Esophagus squamous epithelium (tissue), 5 donors: ENCODE measurements at regions not wholly inside any gene's neighbourhood (a gene's known extent, or its start where the extent isn't known, plus 50 kb on each side); places are given as distances from the start of the nearest gene placed in this dataset.

ENCODE experiments used
- DNase-seq: peaks from one replicate; lab custom pipeline; 2025; lab: John Stamatoyannopoulos, UW
- H3K27ac ChIP-seq, 4 donors: fragments of 200-600 bp; sonication (generic); one replicate each; pipeline ENCODE4 v1.5.1; 2016 to 2019; ENCODE audit warnings: mild to moderate bottlenecking in 1 of 4
- H3K27me3 ChIP-seq, 4 donors: fragments of 200-600 bp; sonication (generic); 1 replicate in 3 of 4; 2 replicates in 1 of 4; pipeline versions ENCODE4 v1.5.1 to v1.6.0; 2017 to 2021; ENCODE audit warnings: antibody characterized with exemption in 1 of 4
- H3K36me3 ChIP-seq, 3 donors: fragments of 200-600 bp; sonication (generic); one replicate each; pipeline ENCODE4 v1.5.1; 2016 to 2019
- H3K4me1 ChIP-seq, 3 donors: fragments of 200-600 bp; sonication (generic); one replicate each; pipeline ENCODE4 v1.5.1; 2017 to 2019
- H3K4me3 ChIP-seq, 4 donors: fragments of 200-600 bp; sonication (generic); 1 replicate in 3 of 4; 2 replicates in 1 of 4; pipeline ENCODE4 v1.5.1; 2016 to 2019; ENCODE audit warnings: mild to moderate bottlenecking in 2 of 4, moderate library complexity in 1 of 4
- H3K9me3 ChIP-seq, 3 donors: fragments of 200-600 bp; sonication (generic); one replicate each; pipeline ENCODE4 v1.5.1; 2016 to 2019
- CTCF ChIP-seq, 6 experiments: fragments of 450-650 bp in 4 of 6; fragments of 200-600 bp in 2 of 6; sonication (generic) in 2 of 6; IDR thresholded peaks; one replicate each; pipeline ENCODE4 v1.5.1; 2016 to 2019; ENCODE audit warnings: antibody characterized with exemption in 6 of 6, mild to moderate bottlenecking in 4 of 6, moderate library complexity in 4 of 6
- POLR2A ChIP-seq, 4 donors: fragments of 450-650 bp; IDR thresholded peaks; one replicate each; pipeline ENCODE4 v1.6.1; 2017; ENCODE audit warnings: antibody characterized with exemption in 4 of 4, mild to moderate bottlenecking in 4 of 4, moderate library complexity in 3 of 4
- WGBS, 2 donors: methylation state at CpG; one replicate each; pipeline ENCODE4 v1.1.5; 2018; 5-methylcytosine and 5-hydroxymethylcytosine counted together
- intact Hi-C: fragments of 100-400 bp; cut with DNase I; formaldehyde crosslinking; loops from one replicate; pipeline ENCODE4 v1.15.0; 2022
- donor health status: DM: yes; HTN: yes; CAD: no.

GRCh38 chr7:17685141-17685540 is 255.2 kb downstream of the SNX13 start:
- intact Hi-C loops: no loop called here
- 75 to 93% methylated on average over 5 of the region's 5 CpGs for WGBS, 2 donors

GRCh38 chr7:17687361-17687760 is 252.9 kb downstream of the SNX13 start:
- 82 to 86% methylated on average over 2 of the region's 2 CpGs for WGBS, 2 donors

More at GRCh38 chr7:17685141-17685540, 255.2 kb downstream of the SNX13 start:
- DNase-seq: no peak
- peaks cover 3 to 15% (median 12%) of the 10 kb centered on the region in 3 donors for H3K4me1 ChIP-seq
- no peaks in the 10 kb centered on the region for H3K27me3 ChIP-seq
- H3K4me3 ChIP-seq: no peak overlapping the region
- H3K9me3 ChIP-seq: no peaks in the 10 kb centered on the region
- TF ChIP-seq POLR2A (IDR thresholded peaks at IDR 0.05) (no peak), CTCF (IDR thresholded peaks at IDR 0.05) (no peak)
- H3K36me3 ChIP-seq: no peaks in the 10 kb centered on the region
- H3K27ac ChIP-seq: no peak overlapping the region

GRCh38 chr7:17689361-17689902 is 250.9 kb downstream of the SNX13 start:
- DNase-seq: no peak
- H3K9me3 ChIP-seq: no peaks in the 10 kb centered on the region
- no peaks in the 10 kb centered on the region for H3K36me3 ChIP-seq
- no peak overlapping the region for H3K4me3 ChIP-seq
- H3K27ac ChIP-seq: no peak overlapping the region
- no peak for TF ChIP-seq CTCF (IDR thresholded peaks at IDR 0.05)
- TF ChIP-seq POLR2A (IDR thresholded peaks at IDR 0.05): no peak
- no peaks in the 10 kb centered on the region for H3K27me3 ChIP-seq
- WGBS, 2 donors: 49 to 53% methylated on average over 5 of the region's 5 CpGs
- intact Hi-C loops: no loop called here
- no peaks in the 10 kb centered on the region for H3K4me1 ChIP-seq

More at GRCh38 chr7:17687361-17687760, 252.9 kb downstream of the SNX13 start:
- H3K27ac ChIP-seq: no peak overlapping the region
- no peak for DNase-seq
- H3K4me1 ChIP-seq: peaks cover 0 to 6% (median 0%) of the 10 kb centered on the region in 3 donors
- intact Hi-C loops: no loop called here
- no peak for TF ChIP-seq CTCF (IDR thresholded peaks at IDR 0.05)
- TF ChIP-seq POLR2A (IDR thresholded peaks at IDR 0.05): no peak
- H3K27me3 ChIP-seq: no peaks in the 10 kb centered on the region
- H3K4me3 ChIP-seq: no peak overlapping the region
- no peaks in the 10 kb centered on the region for H3K36me3 ChIP-seq
- H3K9me3 ChIP-seq: no peaks in the 10 kb centered on the region

GRCh38 chr7:17690030-17690429 is 250.3 kb downstream of the SNX13 start:
- no peaks in the 10 kb centered on the region for H3K27me3 ChIP-seq
- H3K36me3 ChIP-seq: no peaks in the 10 kb centered on the region
- no peak overlapping the region for H3K27ac ChIP-seq
- TF ChIP-seq POLR2A (IDR thresholded peaks at IDR 0.05): no peak
- TF ChIP-seq CTCF (IDR thresholded peaks at IDR 0.05): no peak
- no peaks in the 10 kb centered on the region for H3K4me1 ChIP-seq
- intact Hi-C loops: no loop called here
- no peak overlapping the region for H3K4me3 ChIP-seq
- H3K9me3 ChIP-seq: no peaks in the 10 kb centered on the region
- DNase-seq: no peak
- 47 to 57% methylated on average over 4 of the region's 4 CpGs for WGBS, 2 donors

- Histone ChIP-seq H3K4me1 (peaks cover 0 to 16% (median 7%) of the 10 kb centered on the region in 3 donors), H3K27ac (peak overlapping the region in 3 of 4 donors; percentile 26 to 66 (median 39)), H3K36me3 (no peaks in the 10 kb centered on the region), H3K4me3 (no peak overlapping the region), H3K27me3 (no peaks in the 10 kb centered on the region), H3K9me3 (peaks cover 0 to 26% (median 16%) of the 10 kb centered on the region in 3 donors)
- no peak for TF ChIP-seq CTCF (IDR thresholded peaks at IDR 0.05)
- no peak for TF ChIP-seq POLR2A (IDR thresholded peaks at IDR 0.05)
- intact Hi-C loops: no loop called here
- no peak for DNase-seq
- WGBS, 2 donors: 25 to 26% methylated on average over 3 to 4 of the region's 6 CpGs
Observed at GRCh38 chr7:17696422-17696821, 243.9 kb downstream of the SNX13 start.
